ENCODE measurements at regions not wholly inside any gene's neighbourhood (a gene's known extent, or its start where the extent isn't known, plus 50 kb on each side); places are given as distances from the start of the nearest gene placed in this dataset.

DNA sequence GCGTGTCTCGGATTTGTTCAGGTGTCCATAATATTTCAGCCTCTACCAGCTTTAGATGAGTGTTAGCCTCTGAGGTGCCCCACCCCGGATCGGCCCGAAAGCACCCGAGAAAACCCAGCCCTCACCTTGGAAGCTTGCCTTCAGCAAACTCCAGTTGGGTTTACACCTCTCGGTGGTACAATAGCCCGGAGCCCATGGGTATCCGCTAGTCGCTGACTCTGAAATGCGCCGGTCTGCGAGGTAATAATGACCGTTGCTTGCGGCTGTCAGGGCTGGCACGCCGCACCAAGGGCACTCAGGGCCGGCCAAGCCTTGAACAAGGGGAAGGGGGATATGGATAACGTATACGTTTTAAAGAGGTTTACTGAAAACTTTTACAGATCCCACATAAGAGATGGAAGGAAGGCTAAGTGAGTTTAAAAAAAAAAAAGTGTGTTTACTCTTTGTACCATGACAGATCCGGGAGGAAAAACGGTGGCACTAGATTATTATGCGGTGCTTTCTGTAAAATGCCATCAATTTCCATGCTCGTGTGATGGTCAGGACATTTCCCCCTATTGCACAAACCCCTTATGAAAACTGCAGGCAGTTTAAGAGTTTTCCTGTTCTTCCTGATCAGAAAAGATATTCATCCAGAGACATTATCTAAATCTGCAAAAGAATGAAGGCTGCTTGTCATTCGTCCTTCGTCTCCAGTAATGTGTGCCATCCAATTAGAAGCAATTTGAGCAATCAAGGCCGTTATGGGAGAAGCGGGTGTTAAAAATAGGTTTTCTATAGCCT lies 124.2 kb downstream of the TMEM161B start:
- DNase-seq (ENCODE audit: extremely low read depth in 1 of 2, low read depth in 1 of 2): no peak

GRCh38 chr5:88143693-88144218 lies 124.9 kb downstream of the TMEM161B start:
- DNase-seq (ENCODE audit: extremely low read depth in 1 of 2, low read depth in 1 of 2): no peak

DNA sequence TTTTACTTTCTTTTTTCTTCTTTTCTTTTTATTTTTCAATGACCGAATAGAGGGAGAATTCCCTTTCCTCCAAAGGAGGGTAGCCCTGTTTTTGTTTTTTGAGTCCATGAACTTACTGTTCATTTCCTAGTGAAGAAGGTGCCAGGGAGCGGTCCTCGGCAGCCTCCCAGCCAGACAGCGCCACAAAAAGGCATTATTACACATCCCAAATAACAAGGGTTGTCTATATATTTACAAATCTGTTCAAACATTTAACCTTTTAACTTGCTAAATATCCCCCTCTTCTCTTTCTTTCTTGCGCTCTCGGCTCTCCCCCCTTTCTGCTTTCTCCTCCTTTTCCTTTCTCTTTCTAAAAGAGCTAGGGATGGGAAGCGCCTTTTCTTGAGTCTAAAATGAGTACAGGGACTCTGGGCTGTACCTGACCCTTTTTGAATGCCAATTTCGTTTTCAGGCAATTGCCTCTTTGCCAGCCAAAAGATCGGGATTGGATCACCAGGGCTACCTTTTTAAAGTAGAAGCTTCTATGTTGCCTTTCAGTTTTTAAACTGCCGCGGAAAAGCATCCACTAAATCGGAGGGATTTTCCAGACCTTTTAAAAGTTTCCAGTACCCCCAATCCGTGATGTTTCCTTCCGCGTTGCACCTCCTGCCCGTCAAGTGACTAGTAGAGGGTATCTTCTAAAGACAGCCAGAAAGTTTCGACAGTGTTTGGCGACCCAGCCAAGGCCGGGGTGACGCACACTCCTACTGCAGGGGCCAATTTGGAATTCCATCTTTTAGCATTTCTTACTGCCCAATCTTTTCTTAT lies 125.6 kb downstream of the TMEM161B start:
- DNase-seq (ENCODE audit: extremely low read depth in 1 of 2, low read depth in 1 of 2): no peak

GRCh38 chr5:88142636-88142885 lies 126.1 kb downstream of the TMEM161B start:
- DNase-seq (ENCODE audit: extremely low read depth in 1 of 2, low read depth in 1 of 2): no peak

- DNase-seq (ENCODE audit: extremely low read depth in 1 of 2, low read depth in 1 of 2): peak; percentile 73 to 83
These were observed 127.5 kb downstream of the TMEM161B start for GRCh38 chr5:88140856-88141752.

DNA sequence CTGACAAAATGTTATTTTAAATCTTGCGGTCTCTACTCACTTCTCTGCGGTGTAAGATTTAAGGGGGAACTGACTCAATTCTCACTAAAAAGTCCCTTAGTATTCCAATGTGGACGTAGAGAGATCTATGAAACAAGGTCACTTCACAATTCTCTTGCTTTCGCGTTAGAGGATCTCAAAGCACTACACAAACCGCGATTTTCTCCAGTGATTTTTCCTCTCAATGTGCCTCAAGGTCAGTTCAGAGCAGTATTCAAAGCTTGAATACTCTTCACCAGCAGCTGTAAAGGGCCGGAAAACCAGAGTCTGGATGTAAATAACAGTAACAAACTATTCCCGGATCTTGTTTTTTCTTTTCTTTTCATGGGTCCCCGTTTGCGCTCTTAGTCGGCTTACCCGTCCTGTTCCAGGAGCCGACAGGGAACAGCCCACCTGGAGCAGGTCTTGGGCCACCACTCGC lies 128.2 kb downstream of the TMEM161B start:
- no peak for DNase-seq (ENCODE audit: extremely low read depth in 1 of 2, low read depth in 1 of 2)

DNA sequence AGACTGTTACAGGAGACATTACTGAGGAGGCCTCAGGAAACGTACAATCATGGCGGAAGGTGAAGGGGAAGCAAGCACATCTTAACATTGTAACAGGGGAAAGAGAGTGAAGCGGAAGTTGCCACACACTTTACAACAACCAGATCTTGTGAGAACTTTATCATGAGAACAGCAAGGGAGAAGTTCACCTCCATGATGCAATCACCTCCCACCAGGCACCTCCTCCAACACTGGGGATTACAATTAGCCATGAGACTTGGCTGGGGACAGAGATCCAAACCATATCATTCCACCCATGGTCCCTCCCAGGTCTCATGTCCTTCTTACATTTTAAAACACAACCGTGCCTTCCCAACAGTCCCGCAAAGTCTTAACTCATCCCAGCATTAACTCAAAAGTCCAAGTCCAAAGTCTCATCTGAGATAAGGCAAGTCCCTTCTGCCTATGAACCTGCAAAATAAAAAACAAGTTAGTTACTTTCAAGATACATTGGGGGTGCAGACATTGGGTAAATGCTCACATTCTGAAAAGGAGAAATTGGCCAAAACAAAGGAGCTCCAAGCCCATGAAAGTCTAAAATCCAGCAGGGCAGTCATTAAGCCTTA lies 138.3 kb downstream of the TMEM161B start:
- DNase-seq (ENCODE audit: extremely low read depth in 1 of 2, low read depth in 1 of 2): no peak

DNA sequence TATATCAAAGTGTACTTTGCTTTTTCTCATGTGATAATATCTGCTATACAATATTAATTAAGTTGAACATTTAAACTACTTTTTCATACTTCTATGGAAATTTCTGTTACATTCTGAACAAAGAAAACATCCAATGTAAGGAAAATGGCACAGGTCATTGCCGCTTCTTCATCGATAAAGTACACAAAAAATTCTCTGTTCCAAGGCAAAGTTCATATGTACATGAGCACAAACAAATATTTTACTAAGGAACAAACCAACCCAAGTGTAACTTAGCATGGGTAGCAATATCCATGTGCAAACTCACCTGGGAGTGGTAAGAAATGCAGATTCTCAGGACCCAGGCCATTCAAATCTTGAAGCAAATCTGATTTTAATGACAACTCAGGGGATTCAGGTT lies 139.8 kb downstream of the TMEM161B start:
- no peak for DNase-seq (ENCODE audit: extremely low read depth in 1 of 2, low read depth in 1 of 2)

- no peak for DNase-seq (ENCODE audit: extremely low read depth in 1 of 2, low read depth in 1 of 2)
These were observed 149.0 kb downstream of the TMEM161B start for GRCh38 chr5:88119535-88120125.

- no peak for DNase-seq (ENCODE audit: extremely low read depth in 1 of 2, low read depth in 1 of 2)
These were observed 150.5 kb downstream of the TMEM161B start for GRCh38 chr5:88118179-88118578.

DNA sequence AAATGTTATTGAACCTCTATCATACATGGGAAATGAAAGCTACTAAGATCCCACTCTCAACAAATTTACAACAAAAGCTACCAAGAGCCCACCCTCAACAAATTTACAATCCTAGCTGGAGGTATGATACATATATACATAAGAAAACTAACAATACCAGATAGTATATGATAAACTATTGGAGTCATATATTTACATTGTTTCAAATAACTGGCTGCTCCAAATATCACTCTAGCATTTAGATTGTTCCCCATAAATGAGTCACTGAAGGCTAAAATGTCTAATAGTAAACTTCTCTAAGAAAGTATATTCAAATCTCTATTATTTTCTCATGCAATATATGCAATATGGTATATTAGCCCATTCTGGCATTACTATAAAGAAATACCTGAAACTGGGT lies 151.1 kb downstream of the TMEM161B start:
- no peak for DNase-seq (ENCODE audit: extremely low read depth in 1 of 2, low read depth in 1 of 2)

GRCh38 chr5:88116396-88116795 lies 152.2 kb downstream of the TMEM161B start:
- DNase-seq (ENCODE audit: extremely low read depth in 1 of 2, low read depth in 1 of 2): no peak

GRCh38 chr5:88115211-88115610 lies 153.4 kb downstream of the TMEM161B start:
- no peak for DNase-seq (ENCODE audit: extremely low read depth in 1 of 2, low read depth in 1 of 2)

- no peak for DNase-seq (ENCODE audit: extremely low read depth in 1 of 2, low read depth in 1 of 2)
These were observed 155.2 kb downstream of the TMEM161B start for GRCh38 chr5:88113429-88113828.

- no peak for DNase-seq (ENCODE audit: extremely low read depth in 1 of 2, low read depth in 1 of 2)
These were observed 158.8 kb downstream of the TMEM161B start for GRCh38 chr5:88109818-88110217.

DNA sequence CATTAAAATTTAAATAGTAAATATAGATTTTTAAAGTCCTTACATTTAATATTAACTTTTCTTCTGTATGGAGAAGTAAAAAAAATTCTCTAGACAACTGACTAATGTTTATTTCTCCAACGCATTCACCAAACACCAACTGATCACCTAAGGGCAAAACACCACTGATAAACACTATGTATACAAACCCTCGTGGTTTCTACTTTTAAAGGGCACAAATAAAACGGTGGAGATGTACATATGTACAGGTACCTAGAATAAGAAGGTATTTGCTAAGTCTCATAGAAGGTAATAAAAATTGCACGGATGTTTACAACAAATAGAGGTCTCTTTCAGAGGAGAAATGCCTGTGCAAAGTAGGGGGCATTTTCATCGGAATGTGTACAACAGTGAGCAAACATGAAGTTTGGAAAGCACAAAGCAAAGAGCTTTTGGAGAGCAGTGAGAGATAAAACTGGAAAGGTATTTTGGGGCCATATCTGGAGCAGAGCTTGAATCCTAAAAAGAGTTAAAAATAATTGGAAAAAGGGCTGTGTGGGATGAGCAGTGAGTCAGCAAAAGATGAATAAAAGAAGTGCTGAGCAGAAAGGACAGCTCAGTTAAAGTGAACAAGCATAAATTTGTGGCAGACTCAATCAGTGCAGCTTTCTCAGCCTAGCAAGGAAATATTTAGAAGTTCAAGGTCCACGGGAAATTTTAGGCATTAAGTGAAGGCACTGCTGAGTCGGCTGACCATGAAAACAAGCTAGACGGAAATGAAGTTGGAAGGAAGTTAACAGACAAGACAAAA lies 160.0 kb downstream of the TMEM161B start:
- DNase-seq (ENCODE audit: extremely low read depth in 1 of 2, low read depth in 1 of 2): no peak

GRCh38 chr5:88094906-88095496 lies 173.6 kb downstream of the TMEM161B start:
- DNase-seq (ENCODE audit: extremely low read depth in 1 of 2, low read depth in 1 of 2): no peak

DNA sequence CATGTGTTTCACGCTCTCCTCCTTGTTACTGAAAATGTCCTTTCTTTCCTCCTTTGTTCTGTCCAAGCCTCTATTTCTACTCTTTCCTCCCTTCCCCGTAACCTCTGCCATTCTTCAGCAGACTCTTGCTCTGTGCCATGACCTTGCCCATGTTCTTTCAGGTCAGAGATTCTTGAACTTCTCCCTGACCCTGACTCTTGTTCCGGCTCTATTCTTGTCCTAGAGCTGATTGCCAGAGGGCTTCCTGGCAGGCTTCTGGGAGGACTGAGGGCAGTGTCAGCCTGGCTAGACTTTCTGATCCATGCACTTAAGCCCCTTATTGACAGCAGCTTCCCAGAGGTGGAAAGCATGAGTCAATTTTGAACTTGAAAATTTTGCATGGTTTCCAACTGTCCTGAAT lies 174.2 kb downstream of the TMEM161B start:
- DNase-seq (ENCODE audit: extremely low read depth in 1 of 2, low read depth in 1 of 2): no peak

DNA sequence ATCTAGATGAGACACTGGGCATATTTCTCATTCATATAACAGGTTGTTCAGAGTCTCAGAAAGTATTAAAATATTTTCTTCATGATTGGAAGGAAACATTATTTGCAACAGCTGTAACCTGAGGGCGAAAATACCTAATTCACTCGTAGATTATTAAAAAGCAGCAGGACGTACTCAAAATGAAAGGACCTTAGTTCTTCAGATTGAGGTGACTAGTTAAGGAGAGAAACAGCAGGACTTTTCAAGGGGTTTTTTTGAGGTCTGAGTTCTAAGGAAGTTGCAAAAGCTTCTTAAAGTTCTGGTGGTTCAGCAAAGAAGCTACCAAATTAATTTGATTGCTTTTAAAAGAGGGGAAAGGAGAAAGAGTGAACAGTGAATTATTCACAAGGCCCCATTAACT lies 174.9 kb downstream of the TMEM161B start:
- no peak for DNase-seq (ENCODE audit: extremely low read depth in 1 of 2, low read depth in 1 of 2)
